ENCODE measurements at regions not wholly inside any gene's neighbourhood (a gene's known extent, or its start where the extent isn't known, plus 50 kb on each side); places are given as distances from the start of the nearest gene placed in this dataset.
"Not testable (repeated sequence)": the region's sequence is repeated elsewhere in the genome, so short reads cannot be mapped to it uniquely, and the experiment has no call there.

DNA sequence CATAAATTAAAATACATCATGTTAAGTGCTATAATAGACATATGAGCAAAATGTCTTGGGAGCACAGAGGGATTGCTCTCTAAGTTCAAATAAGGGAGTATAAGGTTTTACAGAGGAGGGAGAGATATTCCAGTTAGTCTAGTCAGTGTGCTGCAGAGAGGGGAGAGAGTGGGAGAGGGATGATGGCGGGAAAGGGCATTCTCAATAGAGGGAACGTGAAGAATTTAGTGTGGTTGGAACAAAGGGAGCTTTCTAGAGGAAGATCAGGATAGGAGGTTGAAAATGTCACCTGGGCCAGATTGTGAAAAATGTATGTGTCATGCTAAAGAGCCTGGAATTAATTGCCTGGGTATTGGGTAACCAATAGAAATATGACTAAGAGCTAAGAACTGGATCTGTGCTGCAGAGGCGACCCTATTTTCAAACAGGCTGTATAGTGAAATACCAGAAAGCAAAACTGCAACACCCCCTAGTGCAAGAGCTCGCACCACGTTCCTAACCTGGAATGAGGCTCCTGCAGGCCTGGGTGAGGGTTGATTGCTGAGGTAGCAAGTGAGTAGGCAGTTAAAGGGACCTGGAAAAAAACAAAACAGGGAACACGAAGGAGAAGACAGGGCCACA, 791.8 kb upstream of the C9orf72 start:
- DNase-seq: no peak

DNA sequence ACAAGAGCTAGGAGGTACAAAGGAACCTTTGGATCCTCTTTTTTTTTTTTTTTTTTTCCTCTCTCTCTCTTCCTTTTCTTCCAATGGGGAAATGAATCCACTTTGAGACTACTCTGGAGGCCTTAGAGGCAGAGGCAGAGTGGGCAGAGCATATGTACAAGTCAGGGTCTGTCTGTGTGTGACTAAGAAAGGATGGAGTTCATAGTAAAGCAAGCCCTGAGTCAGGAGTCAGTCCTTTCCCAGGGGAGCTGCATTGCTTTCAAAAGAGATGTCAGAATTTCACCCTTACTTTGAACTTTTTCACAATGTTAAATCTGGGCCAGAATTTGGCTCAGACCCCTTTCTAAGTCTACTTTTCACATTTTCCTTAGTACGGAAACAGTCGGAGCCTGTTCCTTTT, 792.4 kb upstream of the C9orf72 start:
- no peak for DNase-seq

DNA sequence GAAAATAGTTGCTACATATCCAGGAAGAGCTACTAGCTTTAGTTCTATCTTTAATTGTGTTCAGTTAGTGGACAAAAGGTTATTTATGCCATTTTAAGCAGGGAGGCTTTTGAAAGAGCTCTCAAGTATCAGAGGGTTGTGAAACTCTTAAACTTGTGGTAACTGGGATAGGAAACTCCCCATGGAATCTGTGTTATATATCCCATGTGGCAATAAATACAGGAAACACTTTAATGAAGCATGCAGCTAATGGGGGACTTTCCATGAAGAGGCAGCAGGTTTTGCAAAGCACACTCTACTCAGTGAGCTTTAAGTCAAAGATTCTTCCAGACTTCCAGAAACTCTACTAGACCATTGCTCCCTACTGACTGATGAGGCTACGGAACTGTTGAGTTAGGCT, 805.0 kb upstream of the C9orf72 start:
- no peak for DNase-seq

DNA sequence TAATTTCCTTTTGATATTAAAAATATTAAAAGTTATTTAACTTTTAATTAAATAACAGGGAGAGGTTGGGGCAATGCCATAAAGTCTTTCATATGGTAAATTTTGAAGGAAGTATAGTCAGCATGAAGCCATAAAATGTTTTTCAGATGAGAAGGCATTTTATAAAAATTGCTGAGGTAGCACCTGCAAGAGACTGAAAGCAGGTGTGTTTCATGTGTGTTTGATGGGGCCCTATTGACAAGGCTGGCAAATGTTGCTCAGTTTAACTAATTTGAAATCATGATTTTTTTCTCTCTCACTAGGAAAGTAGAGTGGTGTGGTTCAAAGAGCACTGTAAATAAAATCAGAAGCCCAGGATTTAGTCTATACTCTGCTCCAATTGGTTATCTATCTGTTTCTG, 805.8 kb upstream of the C9orf72 start:
- no peak for DNase-seq

- no peak for DNase-seq
These were observed 816.1 kb upstream of the C9orf72 start for GRCh38 chr9:28389411-28389810.

GRCh38 chr9:28394774-28395173, 821.5 kb upstream of the C9orf72 start:
- DNase-seq: no peak

DNA sequence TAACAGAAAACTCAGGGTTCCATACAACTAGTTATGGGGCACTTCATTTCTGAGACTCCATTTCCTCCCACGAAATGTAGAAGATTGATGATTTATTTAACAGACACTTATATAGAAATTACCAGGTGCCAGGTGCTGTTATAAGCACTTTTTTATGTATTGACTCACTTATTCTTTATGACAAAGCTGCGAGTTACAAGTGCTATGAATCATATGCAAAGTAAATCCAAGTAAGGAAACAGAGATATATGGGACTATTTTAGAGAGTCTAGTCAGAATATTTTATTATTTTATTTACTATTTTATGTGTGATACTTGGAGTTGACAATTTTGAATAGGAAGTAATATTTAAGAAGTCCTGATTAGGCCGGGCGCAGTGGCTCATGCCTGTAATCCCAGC, 822.8 kb upstream of the C9orf72 start:
- no peak for DNase-seq

GRCh38 chr9:28407351-28407750, 834.1 kb upstream of the C9orf72 start:
- DNase-seq: no peak

GRCh38 chr9:28409919-28410318, 836.6 kb upstream of the C9orf72 start:
- DNase-seq: no peak

- no peak for DNase-seq
These were observed 837.1 kb upstream of the C9orf72 start for GRCh38 chr9:28410411-28410810.

- no peak for DNase-seq
These were observed 840.2 kb upstream of the C9orf72 start for GRCh38 chr9:28413471-28413870.

GRCh38 chr9:28423255-28423654, 850.0 kb upstream of the C9orf72 start:
- no peak for DNase-seq

- DNase-seq: no peak
These were observed 862.2 kb upstream of the C9orf72 start for GRCh38 chr9:28435456-28435855.

- no peak for DNase-seq
These were observed 866.4 kb upstream of the C9orf72 start for GRCh38 chr9:28439688-28440087.

DNA sequence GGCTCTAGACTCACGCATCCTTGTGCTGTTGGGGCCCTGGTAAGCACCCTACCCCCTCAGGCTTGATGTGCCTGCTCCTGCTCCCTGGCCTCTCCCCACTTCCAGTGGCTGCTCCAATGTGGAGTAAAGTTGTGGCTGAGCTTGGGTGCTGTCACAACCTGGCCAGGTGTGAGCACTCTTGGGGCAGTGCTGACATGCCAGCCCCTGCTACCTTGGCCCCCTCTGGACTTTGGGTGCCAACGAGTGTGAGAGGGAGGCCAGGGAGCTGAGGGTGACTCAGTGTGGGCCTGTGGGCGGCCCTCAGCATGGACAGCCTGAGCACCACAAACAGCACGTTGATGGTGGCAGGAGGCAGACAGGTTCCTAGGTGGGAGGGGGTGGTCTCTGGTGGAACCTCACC, 870.2 kb upstream of the C9orf72 start:
- no peak for DNase-seq

DNA sequence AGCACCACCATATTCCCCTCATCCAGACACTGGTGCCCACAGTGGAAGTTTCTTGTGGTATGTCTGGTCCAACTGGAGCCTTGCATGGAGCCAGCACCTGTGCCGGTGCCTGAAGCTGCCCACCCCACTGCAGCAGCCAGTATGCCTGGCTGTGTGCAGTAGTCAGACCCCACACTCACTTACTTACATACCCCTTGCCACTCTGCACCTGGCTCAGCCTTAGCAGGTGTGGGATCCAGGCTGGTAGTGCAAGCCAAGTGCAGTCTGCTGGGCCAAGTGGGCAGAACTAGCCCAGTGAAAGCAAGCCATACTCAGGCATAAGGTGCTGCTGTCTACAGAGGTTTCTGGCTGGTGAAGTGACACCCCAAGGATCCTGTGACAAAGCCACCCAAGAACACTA, 871.4 kb upstream of the C9orf72 start:
- DNase-seq: no peak

- DNase-seq: no peak
These were observed 871.9 kb upstream of the C9orf72 start for GRCh38 chr9:28445211-28445610.

DNA sequence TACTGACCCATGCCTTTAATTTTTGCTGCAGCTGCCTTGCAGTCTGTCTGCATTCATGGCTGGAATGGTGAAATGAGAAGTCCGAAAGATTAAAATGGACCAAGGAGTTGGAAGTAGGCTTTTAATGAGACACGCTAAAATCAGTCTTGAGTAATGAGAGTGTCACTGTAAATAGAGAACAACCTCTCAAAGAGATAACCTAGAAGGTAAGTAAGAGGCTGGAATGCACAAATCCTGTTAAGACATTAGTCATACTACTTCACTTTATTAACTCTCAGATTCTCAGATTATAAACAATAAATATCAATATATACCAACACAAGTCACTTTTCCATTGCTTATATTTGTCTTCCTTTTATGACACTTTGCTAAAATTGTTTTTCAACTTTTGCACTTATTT, 880.6 kb upstream of the C9orf72 start:
- no peak for DNase-seq

- DNase-seq: no peak
These were observed 883.6 kb upstream of the C9orf72 start for GRCh38 chr9:28456861-28457260.

GRCh38 chr9:28464481-28465216, 891.4 kb upstream of the C9orf72 start:
- no peak for DNase-seq

DNA sequence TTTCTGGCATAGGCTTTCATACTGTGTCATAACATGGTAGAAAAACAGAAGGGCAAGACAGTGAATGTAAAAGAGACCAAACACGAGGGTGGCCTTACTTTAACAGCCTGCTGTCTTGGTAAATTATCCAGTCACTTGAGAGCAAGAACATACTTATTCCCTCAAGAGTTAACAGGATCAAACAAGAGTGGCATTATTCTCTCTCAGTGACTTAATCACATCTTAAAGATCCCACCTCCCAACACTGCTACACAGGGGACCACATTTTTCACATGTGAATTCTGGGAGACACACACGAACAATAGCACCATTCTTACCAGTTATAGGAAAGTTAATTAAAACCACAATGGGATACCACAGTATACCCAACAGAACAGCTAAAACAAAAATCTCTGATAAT, 898.0 kb upstream of the C9orf72 start:
- DNase-seq: no peak

DNA sequence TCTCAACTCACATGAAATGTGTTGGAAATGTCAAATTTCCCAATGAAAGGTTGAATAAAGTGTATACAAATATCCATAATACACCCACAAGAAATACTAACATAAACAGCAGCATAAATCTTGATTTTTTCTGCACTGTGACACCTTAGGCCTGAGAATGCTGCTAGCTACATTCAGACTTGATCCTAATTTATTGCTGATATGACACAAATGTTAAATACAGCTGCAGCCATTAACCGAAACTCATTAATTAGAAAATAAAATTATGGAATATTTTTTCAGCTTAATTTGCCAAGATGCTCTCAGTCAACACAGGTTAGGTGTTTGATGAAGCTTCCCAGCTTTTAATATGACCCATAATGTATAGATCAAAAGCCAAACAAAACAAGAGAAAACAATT, 914.3 kb upstream of the C9orf72 start:
- no peak for DNase-seq

DNA sequence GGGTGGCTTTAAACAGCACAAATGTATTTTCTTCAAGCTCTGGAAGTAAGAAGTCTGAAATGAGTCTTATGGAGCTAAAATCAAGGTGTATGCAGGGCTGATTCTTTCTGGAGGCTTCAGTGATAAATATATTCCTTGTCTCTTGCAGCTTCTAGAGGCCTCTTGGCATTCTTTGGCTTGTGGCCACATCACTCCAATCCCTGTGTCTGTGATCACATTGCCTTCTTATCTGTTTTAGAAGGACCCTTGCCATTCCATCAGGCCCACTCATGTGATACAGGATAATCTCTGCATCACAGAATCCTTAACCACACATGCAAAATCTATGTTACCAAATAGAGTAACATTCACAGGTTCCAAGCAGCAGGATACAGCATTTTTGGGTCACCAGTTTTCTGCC, 917.8 kb upstream of the C9orf72 start:
- DNase-seq: no peak

DNA sequence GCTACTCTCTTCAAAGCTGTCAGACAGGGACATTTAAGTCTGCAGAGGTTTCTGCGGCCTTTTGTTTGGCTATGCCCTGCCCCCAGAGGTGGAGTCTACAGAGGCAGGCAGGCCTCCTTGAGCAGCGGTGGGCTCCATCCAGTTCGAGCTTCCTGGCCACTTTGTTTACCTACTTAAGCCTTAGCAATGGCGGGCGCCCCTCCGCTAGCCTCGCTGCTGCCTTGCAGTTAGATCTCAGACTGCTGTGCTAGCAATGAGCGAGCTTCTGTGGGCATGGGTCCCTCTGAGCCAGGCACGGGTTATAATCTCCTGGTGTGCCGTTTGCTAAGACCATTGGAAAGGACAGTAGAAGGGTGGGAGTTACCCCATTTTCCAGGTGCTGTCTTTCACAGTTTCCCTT, 924.9 kb upstream of the C9orf72 start:
- not testable (repeated sequence) for DNase-seq

GRCh38 chr9:28502189-28502588, 928.9 kb upstream of the C9orf72 start:
- DNase-seq: no peak
